ENCODE measurements at regions not wholly inside any gene's neighbourhood (a gene's known extent, or its start where the extent isn't known, plus 50 kb on each side); places are given as distances from the start of the nearest gene placed in this dataset.

GRCh38 chr6:155528982-155529453, 73.4 kb upstream of the NOX3 start:
- TF ChIP-seq POLR2AphosphoS5 (IDR thresholded peaks at IDR 0.05) (peak in 1 of 2 donors; percentile 59), POLR2A (IDR thresholded peaks at IDR 0.05; ENCODE audit: low read depth) (no peak), EP300 (IDR thresholded peaks at IDR 0.05) (no peak)
- TF ChIP-seq, protein P1, sequence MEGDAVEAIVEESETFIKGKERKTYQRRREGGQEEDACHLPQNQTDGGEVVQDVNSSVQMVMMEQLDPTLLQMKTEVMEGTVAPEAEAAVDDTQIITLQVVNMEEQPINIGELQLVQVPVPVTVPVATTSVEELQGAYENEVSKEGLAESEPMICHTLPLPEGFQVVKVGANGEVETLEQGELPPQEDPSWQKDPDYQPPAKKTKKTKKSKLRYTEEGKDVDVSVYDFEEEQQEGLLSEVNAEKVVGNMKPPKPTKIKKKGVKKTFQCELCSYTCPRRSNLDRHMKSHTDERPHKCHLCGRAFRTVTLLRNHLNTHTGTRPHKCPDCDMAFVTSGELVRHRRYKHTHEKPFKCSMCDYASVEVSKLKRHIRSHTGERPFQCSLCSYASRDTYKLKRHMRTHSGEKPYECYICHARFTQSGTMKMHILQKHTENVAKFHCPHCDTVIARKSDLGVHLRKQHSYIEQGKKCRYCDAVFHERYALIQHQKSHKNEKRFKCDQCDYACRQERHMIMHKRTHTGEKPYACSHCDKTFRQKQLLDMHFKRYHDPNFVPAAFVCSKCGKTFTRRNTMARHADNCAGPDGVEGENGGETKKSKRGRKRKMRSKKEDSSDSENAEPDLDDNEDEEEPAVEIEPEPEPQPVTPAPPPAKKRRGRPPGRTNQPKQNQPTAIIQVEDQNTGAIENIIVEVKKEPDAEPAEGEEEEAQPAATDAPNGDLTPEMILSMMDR (IDR thresholded peaks at IDR 0.05) = no peak

Data from esophagus muscularis mucosa (tissue), 4 donors.